Activated CD4-positive, alpha-beta T cell treated with anti-CD3 and anti-CD28 coated beads for 48 hours (primary cell): ENCODE measurements at regions not wholly inside any gene's neighbourhood (a gene's known extent, or its start where the extent isn't known, plus 50 kb on each side); places are given as distances from the start of the nearest gene placed in this dataset.
"Not testable (repeated sequence)": the region's sequence is repeated elsewhere in the genome, so short reads cannot be mapped to it uniquely, and the experiment has no call there.

Experiments used
- DNase-seq: peaks from one replicate; pipeline ENCODE4 v3.0.0-alpha.2; 2020

DNA sequence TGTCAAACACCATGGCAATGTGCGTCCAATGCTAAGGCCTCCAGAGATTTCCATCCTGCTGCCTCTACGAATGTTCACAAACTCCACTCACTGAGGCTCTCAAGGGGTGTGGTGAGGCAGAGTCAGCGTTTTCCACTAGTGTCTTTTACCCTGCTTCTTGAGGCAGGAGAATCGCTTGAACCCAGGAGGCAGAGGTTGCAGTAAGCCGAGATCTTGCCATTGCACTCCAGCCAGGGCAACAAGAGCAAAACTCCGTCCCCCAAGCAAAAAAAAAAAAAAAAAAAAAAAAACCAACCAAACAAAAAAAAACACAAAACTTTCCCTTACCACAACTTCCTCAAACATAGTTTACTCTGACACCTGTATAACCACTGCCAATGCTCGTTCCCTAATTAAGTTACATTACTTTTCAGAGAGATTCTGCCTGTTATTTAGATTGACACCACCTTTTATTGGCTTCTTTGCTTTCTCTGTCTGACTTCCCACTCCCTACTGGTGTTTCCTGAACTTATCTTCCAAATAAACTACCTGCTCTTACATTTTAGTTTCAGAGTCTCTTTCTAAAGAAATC is 102.1 kb upstream of the ZNF746 start:
- DNase-seq, result no peak

DNA sequence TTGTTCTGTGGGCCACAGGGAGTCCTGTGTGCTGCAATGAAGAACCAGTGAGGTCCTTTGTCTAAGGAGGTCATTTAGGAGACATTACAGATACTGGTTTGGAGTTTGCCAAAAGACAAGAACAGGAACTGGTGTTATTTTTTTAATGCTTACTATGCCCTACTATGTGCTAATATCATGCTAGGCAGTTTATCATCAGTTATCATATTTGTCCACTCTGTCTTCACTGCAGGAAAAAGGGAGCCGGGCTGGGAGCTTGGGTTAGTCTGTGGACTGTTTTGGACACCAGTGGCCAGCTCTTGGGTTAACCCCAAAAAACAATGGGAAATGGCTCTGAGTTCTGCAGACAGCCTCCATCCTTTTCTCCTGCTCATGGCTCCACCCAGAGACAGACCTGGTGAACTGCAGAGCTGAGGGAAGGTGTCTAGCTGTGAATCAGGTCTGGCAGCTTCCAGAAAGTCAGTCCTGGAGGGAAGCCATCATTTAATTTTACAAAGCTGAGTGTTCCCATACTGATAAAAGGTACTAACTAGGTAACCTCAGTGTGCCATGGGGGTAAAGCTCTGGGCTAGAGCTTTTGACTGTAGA is 101.2 kb upstream of the ZNF746 start:
- DNase-seq, result peak; percentile 55

DNA sequence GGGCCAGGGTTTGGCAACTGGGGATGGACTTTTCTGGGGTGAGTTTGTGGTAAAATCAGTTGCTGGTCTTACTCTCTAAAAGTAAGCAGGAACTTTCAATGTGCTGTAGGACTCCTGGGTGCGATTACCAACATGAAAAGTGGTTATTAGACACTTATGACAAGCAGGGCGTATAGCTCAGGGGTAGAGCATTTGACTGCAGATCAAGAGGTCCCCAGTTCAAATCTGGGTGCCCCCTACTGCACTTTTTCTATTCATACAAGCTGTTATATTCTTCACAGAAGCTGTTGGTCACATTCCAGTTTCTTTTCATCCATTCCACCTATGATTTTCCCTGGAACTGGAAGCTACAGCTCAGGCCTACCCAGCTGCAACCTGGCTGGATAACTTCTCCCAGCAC is 100.2 kb upstream of the ZNF746 start:
- not testable (repeated sequence) for DNase-seq

DNA sequence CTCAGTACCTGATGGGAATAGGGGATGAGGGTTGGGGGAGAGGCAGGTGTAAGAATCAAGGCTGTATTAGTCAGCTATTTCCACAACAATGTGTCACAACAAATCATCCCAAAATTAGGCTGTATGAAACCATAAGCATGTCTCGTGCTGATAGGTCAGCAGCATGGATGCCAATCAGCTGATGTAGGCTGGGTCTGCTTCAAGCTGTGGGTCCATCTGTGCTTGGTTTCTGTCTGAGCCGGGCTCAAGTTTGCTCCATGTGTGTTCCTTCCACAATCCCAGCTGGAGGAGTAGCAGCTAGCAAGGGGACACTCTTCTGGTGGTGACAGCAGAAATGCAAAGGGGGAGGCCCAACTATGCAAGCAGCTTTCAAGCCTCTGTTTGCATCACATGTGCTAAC is 97.9 kb upstream of the ZNF746 start:
- no peak for DNase-seq

DNA sequence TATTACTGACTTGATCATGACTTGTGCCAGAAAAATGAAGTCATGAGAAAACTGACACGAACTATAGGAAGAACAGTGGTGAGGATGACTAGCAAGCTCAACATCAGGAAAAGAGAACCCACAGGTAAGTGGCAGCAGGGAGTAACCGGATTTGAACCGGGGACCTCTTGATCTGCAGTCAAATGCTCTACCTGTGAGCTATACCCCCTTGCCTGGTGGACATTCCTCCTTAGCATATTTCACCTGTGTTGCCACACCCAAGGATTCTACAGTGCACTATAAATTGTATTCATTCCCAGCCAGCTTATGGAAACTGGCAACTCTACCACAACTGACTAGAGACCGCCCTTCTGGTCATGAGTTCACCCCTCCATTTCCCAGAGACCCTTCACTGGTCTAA is 97.5 kb upstream of the ZNF746 start:
- DNase-seq, result no peak

DNA sequence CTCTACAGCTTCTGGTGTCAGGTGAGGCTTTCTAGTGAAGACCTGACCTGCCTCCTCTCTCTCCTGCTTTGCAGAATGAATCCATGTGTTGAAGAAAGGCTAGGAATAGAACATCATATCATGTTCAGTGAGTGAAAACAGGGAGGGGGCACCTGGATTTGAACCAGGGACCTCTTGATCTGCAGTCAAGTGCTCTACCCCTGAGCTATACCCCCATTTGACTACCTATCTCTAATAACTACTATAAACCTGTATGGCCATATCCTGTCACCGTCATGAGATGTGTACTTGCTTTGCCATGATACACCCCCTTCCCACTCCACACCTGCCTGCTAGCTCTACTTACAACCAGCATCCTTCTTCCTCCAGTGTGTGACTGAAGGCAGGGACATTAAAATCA is 91.3 kb upstream of the ZNF746 start:
- DNase-seq, result no peak

DNA sequence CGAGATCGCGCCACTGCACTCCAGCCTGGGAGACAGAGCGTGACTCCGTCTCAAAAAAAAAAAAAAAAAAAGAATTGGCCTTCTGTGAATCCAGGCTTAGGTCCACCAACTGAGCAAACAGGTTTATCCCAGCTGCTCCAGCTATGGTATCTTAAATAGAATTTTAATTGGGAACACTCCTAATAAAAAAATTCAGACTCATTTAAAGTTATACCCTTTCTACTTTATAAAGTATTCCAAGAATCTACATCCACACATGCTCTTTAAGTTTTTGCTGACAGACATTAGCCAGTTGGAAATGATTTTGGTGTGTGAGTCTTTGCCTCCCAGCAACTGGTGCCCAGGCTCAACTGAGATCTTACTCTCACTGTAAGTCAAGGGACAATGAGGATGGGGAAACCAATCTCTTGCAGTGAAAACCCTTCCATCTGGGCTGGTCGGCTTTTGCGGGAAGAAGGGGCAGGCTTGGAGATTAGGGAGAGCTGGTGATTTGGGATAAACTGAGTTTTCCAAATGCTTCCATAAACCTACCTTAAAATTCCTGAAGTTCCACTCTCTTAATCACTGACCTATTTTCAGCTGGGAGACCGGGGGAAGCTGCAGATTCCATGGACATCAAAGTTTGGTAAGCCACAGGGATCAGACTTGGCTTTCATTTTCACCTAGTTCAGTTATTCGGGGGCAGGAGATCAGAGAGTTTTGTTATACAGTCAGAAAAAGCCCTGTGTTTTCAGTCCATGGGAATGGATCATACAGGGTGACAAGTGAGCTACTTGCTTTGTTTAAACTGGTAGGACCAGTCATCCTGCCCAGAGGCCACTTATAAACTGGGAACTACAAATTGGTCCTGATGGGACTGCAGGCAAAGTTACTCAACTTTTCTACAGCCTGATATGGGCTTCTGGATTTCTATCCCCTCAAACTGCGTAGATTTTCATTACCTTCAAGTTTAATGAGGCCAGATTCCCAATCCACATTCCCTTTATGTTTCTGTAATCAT is 89.3 kb upstream of the ZNF746 start:
- DNase-seq, result no peak

DNA sequence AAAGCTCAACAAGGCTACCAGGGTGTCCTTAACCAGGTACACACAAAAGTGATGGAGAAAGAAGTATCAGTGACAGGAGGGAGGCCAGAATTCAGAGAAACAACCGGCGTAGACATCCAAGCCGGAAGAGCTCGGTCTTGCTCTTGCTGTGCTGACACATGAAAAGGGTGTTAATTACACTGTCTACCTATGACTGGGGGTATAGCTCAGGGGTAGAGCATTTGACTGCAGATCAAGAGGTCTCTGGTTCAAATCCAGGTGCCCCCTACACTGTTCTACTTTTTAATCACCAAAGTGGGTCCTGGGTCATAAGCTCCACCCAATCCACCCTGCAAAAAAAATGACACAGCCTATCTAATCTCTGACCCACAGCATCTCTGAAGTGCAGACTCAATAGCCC is 86.9 kb upstream of the ZNF746 start:
- DNase-seq, result no peak

DNA sequence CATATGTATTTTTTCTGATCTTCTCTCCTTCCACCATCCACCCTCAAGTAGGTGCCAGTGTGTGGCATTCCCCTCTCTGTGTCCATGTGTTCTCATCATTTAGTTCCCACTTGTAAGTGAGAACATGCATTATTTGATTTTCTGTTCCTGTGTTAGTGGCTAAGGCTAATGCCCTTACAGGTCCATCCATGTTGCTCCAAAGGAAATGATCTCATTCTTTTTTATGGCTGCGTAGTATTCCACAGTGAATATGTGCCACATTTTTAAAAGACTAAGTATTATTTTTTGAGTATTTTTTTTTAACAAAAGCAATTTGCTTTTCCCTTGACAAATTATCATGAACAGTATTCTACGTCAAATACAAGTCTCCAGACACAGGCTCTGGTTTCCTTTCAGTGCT is 86.4 kb upstream of the ZNF746 start:
- no peak for DNase-seq

DNA sequence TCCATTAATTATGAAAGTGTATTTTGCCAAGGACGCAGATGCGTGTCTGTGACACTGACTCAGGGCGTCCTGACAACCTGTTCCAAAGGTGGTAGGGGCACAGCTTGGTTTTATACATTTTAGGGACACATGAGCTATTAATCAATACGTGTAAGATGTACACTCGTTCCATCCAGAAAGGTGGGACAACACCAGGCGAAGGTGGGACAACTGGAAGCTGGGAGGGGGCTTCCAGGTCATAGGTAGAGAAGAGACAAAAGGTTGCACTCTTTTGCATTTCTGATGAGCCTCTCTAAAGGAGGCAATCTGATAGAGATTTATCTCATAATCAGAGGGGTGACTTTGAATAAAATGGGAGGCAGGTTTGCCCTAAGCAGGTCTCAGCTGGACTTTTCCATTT is 82.7 kb upstream of the ZNF746 start:
- DNase-seq, result no peak

DNA sequence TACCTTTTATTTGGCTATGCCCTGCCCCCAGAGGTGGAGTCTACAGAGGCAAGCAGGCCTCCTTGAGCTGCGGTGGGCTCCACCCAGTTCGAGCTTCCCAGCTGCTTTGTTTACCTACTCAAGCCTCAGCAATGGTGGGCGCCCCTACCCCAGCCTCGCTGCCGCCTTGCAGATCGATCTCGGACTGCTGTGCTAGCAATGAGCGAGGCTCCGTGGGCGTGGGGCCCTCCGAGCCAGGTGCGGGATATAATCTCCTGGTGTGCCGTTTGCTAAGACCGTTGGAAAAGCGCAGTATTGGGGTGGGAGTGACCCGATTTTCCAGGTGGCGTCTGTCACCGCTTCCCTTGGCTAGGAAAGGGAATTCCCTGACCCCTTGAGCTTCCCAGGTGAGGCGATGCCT is 81.8 kb upstream of the ZNF746 start:
- not testable (repeated sequence) for DNase-seq

DNA sequence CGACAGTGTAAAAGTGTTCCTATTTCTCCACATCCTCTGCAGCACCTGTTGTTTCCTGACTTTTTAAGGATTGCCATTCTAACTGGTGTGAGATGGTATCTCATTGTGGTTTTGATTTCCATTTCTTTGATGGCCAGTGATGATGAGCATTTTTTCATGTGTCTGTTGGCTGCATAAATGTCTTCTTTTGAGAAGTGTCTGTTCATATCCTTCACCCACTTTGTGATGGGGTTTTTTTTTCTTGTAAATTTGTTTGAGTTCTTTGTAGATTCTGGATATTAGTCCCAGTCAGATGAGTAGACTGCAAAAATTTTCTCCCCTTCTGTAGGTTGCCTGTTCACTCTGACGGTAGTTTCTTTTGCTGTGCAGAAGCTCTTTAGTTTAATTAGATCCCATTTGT is 76.8 kb upstream of the ZNF746 start:
- DNase-seq, result not testable (repeated sequence)

DNA sequence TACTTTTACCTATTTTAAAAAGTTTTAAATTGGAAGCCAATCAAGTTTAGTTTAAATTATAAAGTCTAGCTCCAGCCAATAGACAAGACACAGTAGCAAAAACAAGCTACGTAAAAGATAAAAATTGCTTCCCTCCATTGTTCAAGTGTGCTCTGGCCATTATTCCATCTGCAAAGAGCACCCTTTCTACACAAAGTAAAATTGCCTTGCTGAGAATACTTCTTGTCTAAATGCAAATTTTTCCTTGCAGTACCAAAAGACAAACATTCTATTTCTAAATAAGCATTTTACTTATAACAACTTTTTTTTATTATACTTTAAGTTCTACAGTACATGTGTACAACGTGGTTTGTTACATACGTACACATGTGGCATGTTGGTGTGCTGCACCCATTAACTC is 75.9 kb upstream of the ZNF746 start:
- DNase-seq, result no peak

DNA sequence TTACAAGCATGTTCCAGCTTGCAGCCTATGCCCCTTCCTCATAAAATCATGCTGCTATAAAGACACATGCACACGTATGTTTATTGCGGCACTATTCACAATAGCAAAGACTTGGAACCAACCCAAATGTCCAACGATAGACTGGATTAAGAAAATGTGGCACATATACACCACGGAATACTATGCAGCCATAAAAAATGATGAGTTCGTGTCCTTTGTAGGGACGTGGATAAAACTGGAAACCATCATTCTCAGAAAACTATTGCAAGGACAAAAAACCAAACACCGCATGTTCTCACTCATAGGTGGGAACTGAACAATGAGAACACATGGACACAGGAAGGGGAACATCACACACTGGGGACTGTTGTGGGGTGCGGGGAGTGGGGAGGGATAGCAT is 75.3 kb upstream of the ZNF746 start:
- DNase-seq, result not testable (repeated sequence)

DNA sequence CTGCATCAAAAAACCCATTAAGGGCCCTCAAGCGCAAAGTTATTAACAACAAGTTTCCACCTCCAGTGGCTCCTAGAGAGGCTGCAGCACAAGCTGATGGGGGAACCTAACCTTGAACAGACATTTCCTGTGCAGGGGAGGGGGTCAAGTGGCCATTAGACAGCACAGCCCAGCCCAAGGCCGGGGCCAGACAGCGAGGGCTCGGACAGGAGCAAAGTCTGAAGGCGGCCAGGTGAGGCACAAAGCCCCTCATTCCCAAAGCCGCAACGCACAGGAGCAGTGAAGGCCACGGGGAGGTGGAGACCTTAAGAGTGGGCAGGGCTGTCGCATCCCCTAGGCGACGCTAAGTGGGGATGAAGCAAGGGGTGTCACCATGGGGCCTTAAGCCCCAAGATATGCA is 73.2 kb upstream of the ZNF746 start:
- DNase-seq, result no peak

DNA sequence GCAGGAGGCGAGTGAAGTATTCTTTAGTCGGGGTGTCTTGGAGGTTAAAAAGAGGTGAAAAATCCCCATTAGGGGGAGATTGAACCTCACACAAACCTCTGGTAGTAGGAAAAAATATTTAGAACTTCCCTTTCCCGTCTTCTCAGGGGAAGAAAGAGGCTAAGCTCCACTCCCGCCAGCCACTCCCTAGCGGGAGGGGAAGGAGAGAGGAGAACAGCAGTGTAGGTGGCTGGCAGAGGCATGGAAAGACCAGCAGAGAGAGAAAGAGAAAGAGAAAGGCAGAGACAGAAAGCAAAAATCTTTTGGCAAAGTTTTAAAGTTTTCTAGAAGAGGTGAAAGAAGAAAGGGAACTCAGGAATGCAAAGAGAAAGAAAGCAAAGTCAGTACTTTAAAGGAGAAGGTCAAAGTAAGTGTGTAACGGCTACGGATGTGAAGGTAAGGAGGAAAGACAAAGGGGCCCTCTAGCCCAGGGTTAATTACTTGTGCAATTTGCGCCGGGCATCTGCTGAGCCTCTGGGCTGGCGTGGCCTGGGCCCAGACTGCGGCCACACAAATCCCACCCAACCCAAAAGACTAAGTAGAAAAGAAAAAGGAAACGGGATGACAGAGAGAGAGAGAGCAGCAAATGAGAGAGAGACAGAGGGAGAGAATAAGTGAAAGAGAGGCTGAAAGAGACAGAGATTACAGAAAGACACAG is 72.3 kb upstream of the ZNF746 start:
- DNase-seq, result no peak

DNA sequence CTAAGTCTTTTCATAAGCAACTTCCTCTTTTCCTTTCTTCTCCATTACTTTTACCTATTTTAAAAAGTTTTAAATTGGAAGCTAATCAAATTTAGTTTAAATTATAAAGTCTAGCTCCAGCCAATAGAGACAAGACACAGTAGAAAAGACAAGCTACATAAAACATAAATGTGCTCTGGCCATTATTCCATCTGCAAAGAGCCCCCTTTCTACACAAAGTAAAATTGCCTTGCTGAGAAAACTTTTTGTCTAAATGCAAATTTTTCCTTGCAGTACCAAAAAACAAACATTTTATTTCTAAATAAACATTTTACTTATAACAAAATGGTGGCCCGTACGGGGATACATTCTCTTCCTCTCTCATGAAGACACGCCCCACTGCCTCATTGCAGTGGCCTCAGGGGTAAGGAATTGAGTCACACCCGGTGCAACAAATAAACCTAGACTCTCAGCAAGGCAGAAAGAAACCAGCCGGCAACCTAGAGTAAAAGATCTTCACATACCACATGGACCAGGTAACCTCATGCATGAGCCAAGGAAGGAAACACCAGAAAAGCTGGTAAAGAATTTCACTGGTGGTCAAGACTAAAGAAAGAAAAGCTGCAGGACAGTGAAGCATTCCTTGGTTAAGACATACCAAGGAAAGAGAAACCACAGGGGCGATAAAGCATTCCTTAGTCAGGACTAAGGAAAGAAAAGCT is 71.6 kb upstream of the ZNF746 start:
- no peak for DNase-seq

DNA sequence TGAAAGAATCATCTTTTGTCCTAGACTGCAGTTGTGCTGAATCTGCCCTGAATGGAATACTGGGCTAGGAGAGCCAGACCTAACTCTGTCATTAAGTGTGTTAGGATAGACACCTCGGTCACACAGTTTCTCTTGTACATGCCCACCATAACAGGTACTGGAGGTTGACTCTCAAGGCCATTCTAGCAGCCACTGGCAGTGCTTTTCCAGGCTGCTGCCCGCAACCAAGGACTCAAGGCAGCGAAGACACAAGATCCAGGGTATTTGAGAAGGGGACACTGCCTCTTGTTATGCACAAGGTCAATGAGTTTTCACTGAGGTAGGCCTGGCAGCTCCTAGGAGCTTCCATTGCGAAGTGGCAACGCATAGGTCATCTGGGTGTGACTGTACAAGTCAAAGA is 70.6 kb upstream of the ZNF746 start:
- DNase-seq, result no peak

DNA sequence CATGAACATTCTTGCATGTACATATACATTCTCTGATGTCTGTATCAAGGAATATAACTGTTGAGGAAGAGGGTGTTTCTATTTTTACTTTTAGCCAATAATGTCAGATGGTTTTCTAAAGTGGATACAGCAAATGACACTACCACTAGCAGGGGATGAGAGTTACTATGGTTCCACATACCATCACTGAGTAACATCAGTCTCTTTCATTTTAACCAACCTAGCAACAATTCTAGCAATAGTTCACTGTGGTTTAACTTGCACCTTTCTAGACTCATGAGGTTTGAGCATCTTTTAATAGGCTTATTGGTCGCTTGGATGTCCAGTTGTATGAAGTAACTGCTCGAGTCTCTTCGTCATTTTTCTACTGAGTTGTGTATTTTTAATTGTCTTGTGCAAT is 68.5 kb upstream of the ZNF746 start:
- DNase-seq, result no peak

DNA sequence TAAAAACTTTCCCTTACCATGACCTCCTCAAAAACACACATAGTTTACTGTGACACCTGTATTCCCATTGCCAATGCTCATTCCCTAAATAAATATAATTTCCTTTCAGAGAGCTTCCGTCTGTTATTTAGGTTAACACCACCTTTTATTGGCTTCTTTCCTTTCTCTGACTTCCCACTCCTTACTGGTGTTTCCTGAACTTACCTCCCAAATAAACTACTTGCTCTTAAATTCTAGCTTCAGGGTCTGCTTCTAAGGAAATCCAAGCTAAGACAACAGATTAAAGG is 67.4 kb upstream of the ZNF746 start:
- DNase-seq, result no peak

DNA sequence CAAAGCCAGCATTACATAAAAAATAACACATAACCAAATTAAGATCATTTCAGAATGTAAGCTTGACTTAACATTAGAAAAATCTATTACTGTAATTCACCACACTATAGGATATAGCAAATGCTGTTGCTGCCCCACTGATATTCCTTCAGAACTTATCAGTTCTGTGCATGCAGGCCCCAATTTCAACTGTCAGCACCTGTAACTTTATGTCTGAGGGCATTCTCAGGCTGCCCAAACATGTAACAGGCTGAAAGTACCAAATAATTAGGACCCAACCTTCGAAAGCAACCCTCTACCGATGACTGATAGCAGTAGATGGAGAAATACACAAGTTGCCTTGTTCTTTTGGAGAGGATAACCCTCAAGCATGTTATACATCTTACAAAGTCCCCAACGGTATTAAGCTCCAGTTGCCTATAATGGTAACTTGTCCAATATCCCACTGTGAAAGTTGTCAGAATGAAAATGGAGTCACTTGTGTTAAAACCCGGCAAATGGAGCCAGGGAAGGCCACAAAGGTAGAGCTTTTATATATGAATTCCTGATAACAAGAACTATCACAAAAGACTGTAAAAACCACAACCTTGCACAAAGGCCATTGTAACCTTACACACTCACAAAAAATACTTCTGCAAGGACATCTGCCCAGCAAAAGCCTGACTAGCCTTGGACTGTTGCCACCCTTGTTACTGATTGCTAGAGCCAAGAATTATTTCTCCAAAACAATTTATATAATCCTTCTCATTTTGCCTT is 66.9 kb upstream of the ZNF746 start:
- DNase-seq, result no peak

DNA sequence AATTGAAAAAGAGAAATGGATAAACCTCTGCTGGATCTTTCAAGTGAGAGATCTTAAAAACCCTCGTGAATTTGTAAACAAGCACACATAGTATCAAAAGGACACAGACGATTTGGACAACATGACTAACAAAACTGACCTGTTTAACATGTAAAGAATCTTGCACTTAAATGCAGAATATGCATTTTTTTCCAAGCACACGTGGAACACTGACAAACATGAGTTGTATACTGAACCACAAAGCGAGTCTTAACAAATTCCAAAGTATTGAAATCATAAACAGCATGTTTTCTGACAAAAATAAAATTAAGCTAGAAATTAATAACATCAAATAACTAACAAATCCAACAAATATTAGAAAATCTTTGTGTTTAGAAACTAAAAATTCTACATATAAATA is 65.0 kb upstream of the ZNF746 start:
- no peak for DNase-seq
